K562 (cell line): ENCODE measurements at regions not wholly inside any gene's neighbourhood (a gene's known extent, or its start where the extent isn't known, plus 50 kb on each side); places are given as distances from the start of the nearest gene placed in this dataset.

Experiments used
- ATAC-seq: fragments of 200-7000 bp; cut with Tn5 transposase; 3 replicates; pipeline ENCODE4 v1.9.1; 2020; ENCODE audit warnings: moderate library complexity
- BruUV-seq: library from RNA; stranded (reverse); fragments of 400-500 nt; replicated peaks from 2 replicates; lab custom pipeline; 2021; lab: Mats Ljungman, UMichigan
- CTCF ChIA-PET: fragments of 300-600 bp; formaldehyde crosslinking; extraction: SDS; loops from one replicate; lab custom pipeline; 2021; ENCODE audit warnings: low intra/inter-chr PET ratio; lab: Yijun Ruan, JAX
- POLR2A ChIA-PET: fragments of 300-600, 350-650 bp; sonication (Branson Sonifier 250); formaldehyde crosslinking; extraction: SDS; loops from one replicate; lab custom pipeline; 2021; ENCODE audit warnings: antibody characterized with exemption, inconsistent platforms; lab: Yijun Ruan, JAX
- DNase-seq, 4 experiments: peaks; one replicate each; pipeline versions ENCODE4 v3.0.0 to v3.0.0-alpha.2; 2011 to 2018; ENCODE audit warnings: low spot score in 3 of 4, mixed read lengths in 3 of 4; ENCODE audit errors: extremely low read depth in 1 of 4
- FAIRE-seq: peaks from 2 replicates; lab custom pipeline; 2011; peaks lifted over from hg19 to GRCh38; lab: Jason Lieb, UNC
- H2AFZ ChIP-seq: 2 replicates; pipeline ENCODE4 v1.6.0; 2011; ENCODE audit warnings: low read depth, low read length, control low read depth, inconsistent platforms
- H3K27ac ChIP-seq: fragments of 200-600 bp; 3 replicates; pipeline ENCODE4 v1.8.0; 2011; ENCODE audit warnings: low read depth, mild to moderate bottlenecking, control low read depth, inconsistent platforms, low read length, moderate library complexity, mixed read lengths; ENCODE audit errors: extremely low read depth
- H3K27me3 ChIP-seq, 2 experiments: fragments of 300-600 bp in 1 of 2; 2 replicates in 1 of 2; 3 replicates in 1 of 2; pipeline versions ENCODE4 v1.6.0 to v1.8.0; 2011; ENCODE audit warnings: inconsistent platforms in 2 of 2, low read length in 2 of 2, mild to moderate bottlenecking in 1 of 2, mixed read lengths in 1 of 2, moderate library complexity in 1 of 2; ENCODE audit not compliant: control insufficient read depth in 2 of 2, insufficient read depth in 2 of 2
- H3K36me3 ChIP-seq: fragments of 300-600 bp; 3 replicates; pipeline ENCODE4 v1.8.0; 2011; ENCODE audit warnings: mild to moderate bottlenecking, low read length, inconsistent platforms; ENCODE audit not compliant: control insufficient read depth, insufficient read depth
- H3K4me1 ChIP-seq, 2 experiments: fragments of 200-600 bp in 1 of 2; replicated peaks in 1 of 2; 2 replicates in 1 of 2; 3 replicates in 1 of 2; pipeline versions ENCODE4 v1.5.1 to v1.8.0; 2011; ENCODE audit warnings: inconsistent platforms in 2 of 2, low read length in 2 of 2, mild to moderate bottlenecking in 1 of 2, mixed read lengths in 1 of 2, moderate library complexity in 1 of 2; ENCODE audit not compliant: control insufficient read depth in 2 of 2, insufficient read depth in 2 of 2
- H3K4me2 ChIP-seq: 2 replicates; pipeline ENCODE4 v1.6.1; 2011; ENCODE audit warnings: low read length, control low read depth, inconsistent platforms, mixed read lengths; ENCODE audit not compliant: insufficient read depth
- H3K4me3 ChIP-seq: fragments of 200-600 bp; sonication (generic), shearing (Covaris generic); 2 replicates; pipeline ENCODE4 v1.5.1; 2016; ENCODE audit warnings: control low read depth, inconsistent platforms
- H3K79me2 ChIP-seq: fragments of 200-600 bp; 3 replicates; pipeline ENCODE4 v1.8.0; 2011; ENCODE audit warnings: low read length, inconsistent platforms; ENCODE audit not compliant: control insufficient read depth, insufficient read depth
- H3K9ac ChIP-seq, 2 experiments: 2 replicates each; pipeline versions ENCODE4 v1.6.0 to v1.6.1; 2011; ENCODE audit warnings: low read depth in 2 of 2, low read length in 2 of 2, control low read depth in 1 of 2, inconsistent platforms in 1 of 2, mild to moderate bottlenecking in 1 of 2, mixed read lengths in 1 of 2; ENCODE audit not compliant: insufficient read depth in 1 of 2
- H3K9me1 ChIP-seq: one replicate; pipeline ENCODE4 v1.6.0; 2011; ENCODE audit warnings: inconsistent platforms, mild to moderate bottlenecking, low read length, moderate library complexity; ENCODE audit not compliant: control insufficient read depth, insufficient read depth
- H3K9me3 ChIP-seq: replicated peaks from 2 replicates; pipeline ENCODE4 v1.5.1; 2011; ENCODE audit warnings: low read depth, low read length, inconsistent platforms; ENCODE audit not compliant: control insufficient read depth, insufficient read depth
- H4K20me1 ChIP-seq: replicated peaks from 2 replicates; pipeline ENCODE4 v1.6.1; 2011; ENCODE audit warnings: low read length, inconsistent platforms, mixed read lengths; ENCODE audit not compliant: control insufficient read depth, insufficient read depth
- ELF2 ChIP-seq: fragments of 250-450 bp; sonication (Bioruptor Pico); IDR thresholded peaks from 2 replicates; pipeline ENCODE4 v1.5.0; 2021; ENCODE audit warnings: mild to moderate bottlenecking
- FOXP1 ChIP-seq: sonication (generic); formaldehyde crosslinking; IDR thresholded peaks from 2 replicates; pipeline ENCODE4 v1.8.0; 2022; ENCODE audit warnings: mild to moderate bottlenecking, missing genetic modification reagents
- HLTF ChIP-seq: fragments of 450-650 bp; IDR thresholded peaks from 2 replicates; pipeline ENCODE4 v1.6.1; 2016
- MCM7 ChIP-seq, 2 experiments: fragments of 450-650 bp; IDR thresholded peaks; 2 replicates each; pipeline ENCODE4 v1.6.1; 2016 to 2018
- MEF2A ChIP-seq: IDR thresholded peaks from 2 replicates; pipeline ENCODE4 v1.6.1; 2011; ENCODE audit warnings: low read depth, mild to moderate bottlenecking, low read length, moderate library complexity; ENCODE audit not compliant: control insufficient read depth
- SAP30 ChIP-seq: fragments of 200-600 bp; sonication (generic); IDR thresholded peaks from 2 replicates; pipeline ENCODE4 v1.6.1; 2012; ENCODE audit warnings: borderline replicate concordance, low read depth, mild to moderate bottlenecking, moderate library complexity, low read length, control low read depth, inconsistent platforms; ENCODE audit not compliant: insufficient read depth, poor library complexity, severe bottlenecking
- SRSF1 ChIP-seq: fragments of 200-400 bp; formaldehyde crosslinking; IDR thresholded peaks from 2 replicates; pipeline ENCODE4 v1.6.1; 2017; ENCODE audit warnings: mild to moderate bottlenecking, low read depth, low read length, moderate library complexity
- STAT5B ChIP-seq: fragments of 250-450 bp; sonication (Bioruptor Pico); IDR thresholded peaks from 2 replicates; pipeline ENCODE4 v1.8.0; 2021; ENCODE audit warnings: mild to moderate bottlenecking, inconsistent platforms
- TCF3 ChIP-seq: sonication (generic); formaldehyde crosslinking; IDR thresholded peaks from 2 replicates; pipeline ENCODE4 v1.4.0; 2020; ENCODE audit warnings: mild to moderate bottlenecking, missing genetic modification reagents
- XRCC3 ChIP-seq: fragments of 450-650 bp; IDR thresholded peaks from 2 replicates; pipeline ENCODE4 v1.6.1; 2017; ENCODE audit warnings: mild to moderate bottlenecking, moderate library complexity
- XRCC5 ChIP-seq: fragments of 200-400 bp; formaldehyde crosslinking; IDR thresholded peaks from 2 replicates; pipeline ENCODE4 v1.6.1; 2017; ENCODE audit warnings: low read depth, mild to moderate bottlenecking, low read length
- ZNF121 ChIP-seq: sonication (generic); formaldehyde crosslinking; conservative IDR thresholded peaks from 2 replicates; pipeline ENCODE4 v1.8.0; 2022; ENCODE audit warnings: missing genetic modification reagents
- ZNF140 ChIP-seq: fragments of 250-450 bp; sonication (Bioruptor Pico); IDR thresholded peaks from 2 replicates; pipeline ENCODE4 v1.8.0; 2021; ENCODE audit warnings: moderate library complexity, mild to moderate bottlenecking, inconsistent platforms
- ZNF174 ChIP-seq: fragments of 250-450 bp; sonication (Bioruptor Pico); IDR thresholded peaks from 2 replicates; pipeline ENCODE4 v1.4.0; 2020; ENCODE audit warnings: mild to moderate bottlenecking
- ZNF197 ChIP-seq: fragments of 200-800 bp; sonication (Bioruptor generic); IDR thresholded peaks from 2 replicates; pipeline ENCODE4 v1.6.1; 2016; ENCODE audit warnings: low read depth, missing genetic modification characterization, missing compliant biosample characterization
- ZNF780A ChIP-seq: fragments of 250-450 bp; sonication (Bioruptor Pico); IDR thresholded peaks from 2 replicates; pipeline ENCODE4 v1.5.0; 2021; ENCODE audit warnings: mild to moderate bottlenecking
- WGBS: fragments of 100-300 bp; shearing (Covaris generic); methylation state at CpG from one replicate; pipeline ENCODE4 v1.1.6; 2016; ENCODE audit warnings: low coverage, mixed read lengths; ENCODE audit not compliant: insufficient coverage; ENCODE audit errors: missing lambda C conversion rate; 5-methylcytosine and 5-hydroxymethylcytosine counted together
- in situ Hi-C: fragments of 300-500 bp; cut with MboI; formaldehyde crosslinking; loops from 4 replicates; pipeline ENCODE4 v1.15.0; 2018; ENCODE audit warnings: inconsistent platforms, mixed read lengths
- intact Hi-C: fragments of 100-400 bp; cut with micrococcal nuclease; formaldehyde crosslinking; loops from 2 replicates; pipeline ENCODE4 v1.14.2; 2022
- TF ChIP-seq, protein P1 (sequence below): fragments of 250-450 bp; sonication (Bioruptor Pico); IDR thresholded peaks from 2 replicates; pipeline ENCODE4 v1.4.0; 2020; ENCODE audit warnings: mild to moderate bottlenecking, moderate library complexity, borderline replicate concordance

DNA sequence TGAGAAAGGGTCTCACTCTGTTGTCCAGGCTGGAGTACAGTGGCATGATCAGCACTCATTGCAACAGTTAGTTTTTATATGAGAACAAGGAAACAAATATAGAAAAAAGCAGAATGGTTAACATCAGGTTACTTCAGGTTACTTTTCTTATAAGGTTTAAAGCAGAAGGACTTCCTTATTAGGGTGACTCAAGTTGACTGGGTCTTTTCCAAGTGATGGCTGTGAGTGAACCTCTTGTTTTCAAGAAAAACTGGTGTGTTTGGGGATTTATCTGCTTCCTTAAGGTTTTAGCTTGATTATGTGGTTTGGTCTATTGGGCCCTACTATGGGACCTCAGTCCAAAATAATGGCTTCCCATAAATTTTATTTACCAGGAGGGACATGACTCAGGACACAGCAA is 99.2 kb downstream of the ARRDC3 start:
- in situ Hi-C loops: no loop called here
- Histone ChIP-seq H3K4me3 (no peak overlapping the region), H3K4me2 (no peak overlapping the region), H3K9me1 (no peaks in the 10 kb centered on the region), H3K36me3 (no peaks in the 10 kb centered on the region), H3K27me3 (no peaks in the 10 kb centered on the region), H2AFZ (no peak overlapping the region), H3K9ac (no peak overlapping the region), H3K4me1 (peaks cover 16 to 17% of the 10 kb centered on the region in 2 experiments; a peak in 3 of 5 replicates), H4K20me1 (no peaks in the 10 kb centered on the region), H3K9me3 (peaks cover 3% of the 10 kb centered on the region; the same call in 1 of the 2 replicates), H3K79me2 (no peaks in the 10 kb centered on the region), H3K27ac (no peak overlapping the region)
- ChIA-PET POLR2A (interaction anchor here (0.6 kb wide), 1 partner anchor 97 kb away, joined by 4 read pairs; no protein-coding TSS in a partner anchor), CTCF (no interaction called here)
- no TSS peak for BruUV-seq
- ATAC-seq: no peak
- DNase-seq: no peak
- FAIRE-seq: no peak
- TF ChIP-seq ZNF121: peak; percentile 57; the same call in 1 of the 2 replicates
- TF ChIP-seq, protein P1, sequence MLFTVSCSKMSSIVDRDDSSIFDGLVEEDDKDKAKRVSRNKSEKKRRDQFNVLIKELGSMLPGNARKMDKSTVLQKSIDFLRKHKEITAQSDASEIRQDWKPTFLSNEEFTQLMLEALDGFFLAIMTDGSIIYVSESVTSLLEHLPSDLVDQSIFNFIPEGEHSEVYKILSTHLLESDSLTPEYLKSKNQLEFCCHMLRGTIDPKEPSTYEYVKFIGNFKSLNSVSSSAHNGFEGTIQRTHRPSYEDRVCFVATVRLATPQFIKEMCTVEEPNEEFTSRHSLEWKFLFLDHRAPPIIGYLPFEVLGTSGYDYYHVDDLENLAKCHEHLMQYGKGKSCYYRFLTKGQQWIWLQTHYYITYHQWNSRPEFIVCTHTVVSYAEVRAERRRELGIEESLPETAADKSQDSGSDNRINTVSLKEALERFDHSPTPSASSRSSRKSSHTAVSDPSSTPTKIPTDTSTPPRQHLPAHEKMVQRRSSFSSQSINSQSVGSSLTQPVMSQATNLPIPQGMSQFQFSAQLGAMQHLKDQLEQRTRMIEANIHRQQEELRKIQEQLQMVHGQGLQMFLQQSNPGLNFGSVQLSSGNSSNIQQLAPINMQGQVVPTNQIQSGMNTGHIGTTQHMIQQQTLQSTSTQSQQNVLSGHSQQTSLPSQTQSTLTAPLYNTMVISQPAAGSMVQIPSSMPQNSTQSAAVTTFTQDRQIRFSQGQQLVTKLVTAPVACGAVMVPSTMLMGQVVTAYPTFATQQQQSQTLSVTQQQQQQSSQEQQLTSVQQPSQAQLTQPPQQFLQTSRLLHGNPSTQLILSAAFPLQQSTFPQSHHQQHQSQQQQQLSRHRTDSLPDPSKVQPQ: no peak
- intact Hi-C loops: no loop called here

DNA sequence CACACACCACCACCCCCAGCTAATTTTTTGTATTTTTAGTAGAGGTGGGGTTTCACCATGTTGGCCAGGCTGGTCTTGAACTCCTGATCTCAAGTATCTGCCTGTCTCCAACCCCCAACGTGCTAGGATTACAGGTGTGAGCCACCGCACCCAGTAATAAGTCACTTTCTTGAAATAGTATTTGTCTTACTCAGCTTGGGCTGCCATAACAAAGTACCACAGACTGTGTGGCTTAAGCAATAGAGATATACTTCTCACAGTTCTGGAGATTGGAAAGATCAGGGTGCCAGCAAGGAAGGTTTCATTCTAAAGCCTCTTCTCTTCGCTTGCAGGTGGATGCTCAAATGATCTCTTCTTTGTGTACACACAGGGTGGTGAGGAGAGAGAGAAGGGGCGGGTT is 99.8 kb downstream of the ARRDC3 start:
- 35% methylated on average over 4 of the region's 4 CpGs for WGBS
- ChIA-PET POLR2A (interaction anchor here (0.9 kb wide), 2 partner anchors 87 to 99 kb away, joined by 3 read pairs; no protein-coding TSS in a partner anchor), CTCF (no interaction called here)
- Histone ChIP-seq H3K79me2 (no peaks in the 10 kb centered on the region), H3K27ac (no peak overlapping the region), H3K4me3 (no peak overlapping the region), H3K4me2 (no peak overlapping the region), H3K4me1 (peaks cover 16 to 17% of the 10 kb centered on the region in 2 experiments; a peak in 3 of 5 replicates), H2AFZ (no peak overlapping the region), H4K20me1 (no peaks in the 10 kb centered on the region), H3K9ac (no peak overlapping the region)
- in situ Hi-C loops: no loop called here
- no TSS peak for BruUV-seq
- FAIRE-seq (no peak), ATAC-seq (no peak)
- intact Hi-C loops: no loop called here
- TF ChIP-seq SAP30 (no peak), FOXP1 (CRISPR knock-in tag) (no peak), MCM7 (IDR thresholded peaks at IDR 0.05) (no peak), ZNF140 (CRISPR knock-in tag) (no peak), XRCC5 (no peak), ELF2 (CRISPR knock-in tag) (no peak), HLTF (no peak), ZNF197 (no peak), STAT5B (CRISPR knock-in tag) (no peak), TCF3 (CRISPR knock-in tag) (no peak), ZNF174 (no peak), MEF2A (no peak), SRSF1 (no peak), ZNF780A (CRISPR knock-in tag) (no peak), XRCC3 (no peak)
- TF ChIP-seq, all 486 proteins: peak for 0
- no peaks in the 10 kb centered on the region for H3K9me1 ChIP-seq
- no peaks in the 10 kb centered on the region for H3K36me3 ChIP-seq
- no peaks in the 10 kb centered on the region for H3K27me3 ChIP-seq
- no peak for DNase-seq
- peaks cover 3% of the 10 kb centered on the region; the same call in 1 of the 2 replicates for H3K9me3 ChIP-seq
